Left lung (tissue), 4 donors: ENCODE measurements at regions not wholly inside any gene's neighbourhood (a gene's known extent, or its start where the extent isn't known, plus 50 kb on each side); places are given as distances from the start of the nearest gene placed in this dataset.

ENCODE experiments used
- ATAC-seq: fragments of 200-7000 bp; cut with Tn5 transposase; one replicate; pipeline ENCODE4 v1.9.1; 2020; ENCODE audit warnings: moderate library complexity
- DNase-seq, 4 donors: peaks; one replicate each; pipeline ENCODE4 v3.0.0-alpha.2; 2013 to 2020
- H3K27ac ChIP-seq, 2 donors: fragments of 200-600 bp; sonication (generic) in 1 of 2; one replicate each; pipeline versions ENCODE4 v1.5.0 to v1.8.0; 2020 to 2021
- H3K27me3 ChIP-seq, 2 donors: fragments of 200-600 bp; sonication (generic) in 1 of 2; one replicate each; pipeline versions ENCODE4 v1.5.0 to v1.8.0; 2020 to 2021
- H3K36me3 ChIP-seq, 2 donors: fragments of 200-600 bp; sonication (generic) in 1 of 2; one replicate each; pipeline versions ENCODE4 v1.5.0 to v1.8.0; 2020 to 2021
- H3K4me1 ChIP-seq, 2 donors: fragments of 200-600 bp; one replicate each; pipeline ENCODE4 v1.8.0; 2021
- H3K4me3 ChIP-seq, 2 donors: fragments of 200-600 bp; sonication (generic) in 1 of 2; one replicate each; pipeline versions ENCODE4 v1.5.0 to v1.8.0; 2020 to 2021; ENCODE audit warnings: mild to moderate bottlenecking in 1 of 2
- H3K9me3 ChIP-seq, 2 donors: fragments of 200-600 bp; sonication (generic) in 1 of 2; one replicate each; pipeline versions ENCODE4 v1.5.0 to v1.8.0; 2020 to 2021
- CTCF ChIP-seq, 2 donors: fragments of 200-600 bp; sonication (generic) in 1 of 2; IDR thresholded peaks; one replicate each; pipeline versions ENCODE4 v1.5.0 to v1.8.0; 2021; ENCODE audit warnings: antibody characterized with exemption in 2 of 2
- intact Hi-C, 2 donors: fragments of 100-400 bp; cut with DNase I; formaldehyde crosslinking; loops; one replicate each; pipeline versions ENCODE4 v1.11.2 to v1.14.2; 2022
- donor health status: DM: no; HTN: yes; CAD: no.
- donor health status: DM: no; HTN: no; CAD: no.

GRCh38 chrX:8232406-8232805 is 61.3 kb upstream of the VCX2 start:
- intact Hi-C loops = no loop called here
- Histone ChIP-seq H3K9me3 (no peaks in the 10 kb centered on the region), H3K36me3 (no peaks in the 10 kb centered on the region), H3K4me1 (no peaks in the 10 kb centered on the region), H3K27me3 (no peaks in the 10 kb centered on the region), H3K4me3 (no peak overlapping the region), H3K27ac (no peak overlapping the region)
- ATAC-seq (no peak), DNase-seq (no peak)
- TF ChIP-seq CTCF (IDR thresholded peaks at IDR 0.05) = no peak

GRCh38 chrX:8233091-8233490 is 62.0 kb upstream of the VCX2 start:
- Histone ChIP-seq H3K9me3 (no peaks in the 10 kb centered on the region), H3K27ac (no peak overlapping the region), H3K4me3 (no peak overlapping the region), H3K4me1 (no peaks in the 10 kb centered on the region), H3K27me3 (no peaks in the 10 kb centered on the region), H3K36me3 (no peaks in the 10 kb centered on the region)
- intact Hi-C loops = no loop called here
- DNase-seq = no peak
- TF ChIP-seq CTCF (IDR thresholded peaks at IDR 0.05) = no peak
- ATAC-seq = no peak

GRCh38 chrX:8235026-8235425 is 64.0 kb upstream of the VCX2 start:
- Histone ChIP-seq H3K9me3 (no peaks in the 10 kb centered on the region), H3K36me3 (no peaks in the 10 kb centered on the region), H3K27me3 (no peaks in the 10 kb centered on the region), H3K4me1 (no peaks in the 10 kb centered on the region), H3K27ac (no peak overlapping the region), H3K4me3 (no peak overlapping the region)
- peak; percentile 49 for ATAC-seq
- TF ChIP-seq CTCF (IDR thresholded peaks at IDR 0.05) = no peak
- intact Hi-C loops = no loop called here
- no peak for DNase-seq

GRCh38 chrX:8237718-8238117 is 66.7 kb upstream of the VCX2 start:
- no peak for TF ChIP-seq CTCF (IDR thresholded peaks at IDR 0.05)
- Histone ChIP-seq H3K9me3 (no peaks in the 10 kb centered on the region), H3K4me1 (no peaks in the 10 kb centered on the region), H3K27me3 (no peaks in the 10 kb centered on the region), H3K27ac (no peak overlapping the region), H3K4me3 (no peak overlapping the region), H3K36me3 (no peaks in the 10 kb centered on the region)
- intact Hi-C loops = no loop called here
- ATAC-seq = no peak
- no peak for DNase-seq

GRCh38 chrX:8242431-8243020 is 71.5 kb upstream of the VCX2 start:
- intact Hi-C loops = no loop called here
- ATAC-seq (no peak), DNase-seq (no peak)
- Histone ChIP-seq H3K4me1 (no peaks in the 10 kb centered on the region), H3K9me3 (no peaks in the 10 kb centered on the region), H3K36me3 (no peaks in the 10 kb centered on the region), H3K27me3 (no peaks in the 10 kb centered on the region), H3K27ac (no peak overlapping the region), H3K4me3 (no peak overlapping the region)
- no peak for TF ChIP-seq CTCF (IDR thresholded peaks at IDR 0.05)
